ENCODE measurements at regions not wholly inside any gene's neighbourhood (a gene's known extent, or its start where the extent isn't known, plus 50 kb on each side); places are given as distances from the start of the nearest gene placed in this dataset.

DNA sequence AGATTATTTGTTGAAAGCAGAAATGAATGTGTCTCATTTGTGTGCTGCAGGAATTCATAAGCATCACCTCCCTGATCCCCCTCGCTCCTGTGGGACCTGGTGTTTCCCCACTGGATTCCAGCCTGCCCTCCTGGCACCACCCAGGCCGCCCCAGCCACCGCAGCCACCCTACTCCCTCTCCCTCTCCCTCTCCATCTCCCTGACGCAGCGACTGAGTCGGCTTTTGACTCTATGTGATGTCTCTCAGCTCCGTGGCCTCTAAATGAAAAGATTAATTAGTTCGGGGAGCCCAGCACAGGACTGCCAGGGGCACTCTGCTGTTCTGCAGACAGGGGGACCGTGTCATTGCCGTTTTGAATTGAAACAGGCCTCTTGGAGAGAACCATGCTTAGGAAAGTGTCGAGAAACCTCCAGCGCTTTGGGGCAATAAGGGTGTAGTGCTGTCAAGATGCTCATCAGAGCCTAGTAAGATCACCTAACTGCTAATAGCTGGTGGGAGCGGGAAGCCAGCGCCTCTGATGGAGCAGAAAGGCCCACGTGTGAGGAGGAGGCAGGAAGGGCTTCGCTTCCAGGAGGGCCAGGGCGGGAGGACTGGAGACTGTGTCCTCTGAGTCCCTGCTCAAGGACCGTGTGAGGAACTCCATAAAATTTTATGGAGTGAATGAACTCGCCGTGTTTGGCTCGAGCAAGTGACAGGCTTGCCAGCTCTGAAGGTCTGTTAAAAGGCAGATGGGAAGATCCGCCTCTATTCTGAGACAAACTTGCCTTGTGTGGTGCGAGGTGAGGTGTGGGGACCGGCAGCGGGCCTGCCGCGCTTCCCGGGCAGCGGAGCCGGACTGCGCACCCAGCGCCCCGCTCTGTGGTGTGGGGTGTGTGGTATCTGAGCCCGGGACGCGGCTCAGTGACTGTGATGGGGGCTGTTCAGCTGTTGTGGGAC is 157.4 kb upstream of the C14orf180 start:
- FAIRE-seq (no peak), DNase-seq (ENCODE audit: insufficient read length, low spot score) (no peak)

DNA sequence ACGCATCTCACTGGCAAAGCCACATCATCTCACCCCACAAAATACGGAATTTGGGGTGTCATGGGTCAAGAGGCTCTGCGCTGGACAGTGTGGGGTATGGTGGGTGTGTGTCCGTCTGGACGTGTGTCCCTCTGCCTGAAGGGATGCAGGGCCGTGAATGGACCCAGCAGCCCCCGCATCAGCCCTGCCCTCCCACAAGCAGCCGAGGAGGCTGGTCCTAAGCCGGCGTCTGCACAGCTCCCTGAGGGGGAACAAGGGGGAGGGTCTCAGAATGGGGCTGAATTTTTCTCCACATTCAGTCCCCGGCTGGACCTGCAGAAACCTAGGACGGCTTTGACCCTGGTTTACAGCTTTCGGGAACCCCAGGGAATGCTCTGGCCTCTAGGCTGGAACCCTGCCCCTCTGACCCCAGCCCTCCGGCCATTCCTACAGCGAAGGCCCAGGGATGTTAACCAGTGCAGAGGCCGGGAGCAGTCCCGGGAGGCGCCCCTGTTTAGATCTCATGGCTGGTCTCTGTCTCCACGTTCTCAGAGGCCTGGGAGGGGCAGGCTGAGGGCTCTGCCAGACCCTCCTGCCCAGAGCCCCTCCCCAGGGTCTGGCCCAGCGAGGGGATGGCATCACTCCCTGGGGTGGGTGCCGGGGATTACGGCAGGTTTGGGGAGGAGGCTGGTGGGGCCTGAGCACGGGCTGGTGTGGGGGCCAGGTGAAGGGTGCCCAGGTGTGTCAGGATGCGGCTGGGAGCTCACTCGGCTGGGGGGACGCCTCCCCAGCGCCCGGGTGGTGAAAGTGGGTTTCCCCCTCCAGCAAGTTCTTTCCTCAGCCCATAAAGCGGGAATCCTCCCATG is 156.5 kb upstream of the C14orf180 start:
- DNase-seq (ENCODE audit: insufficient read length, low spot score) (no peak), FAIRE-seq (no peak)

DNA sequence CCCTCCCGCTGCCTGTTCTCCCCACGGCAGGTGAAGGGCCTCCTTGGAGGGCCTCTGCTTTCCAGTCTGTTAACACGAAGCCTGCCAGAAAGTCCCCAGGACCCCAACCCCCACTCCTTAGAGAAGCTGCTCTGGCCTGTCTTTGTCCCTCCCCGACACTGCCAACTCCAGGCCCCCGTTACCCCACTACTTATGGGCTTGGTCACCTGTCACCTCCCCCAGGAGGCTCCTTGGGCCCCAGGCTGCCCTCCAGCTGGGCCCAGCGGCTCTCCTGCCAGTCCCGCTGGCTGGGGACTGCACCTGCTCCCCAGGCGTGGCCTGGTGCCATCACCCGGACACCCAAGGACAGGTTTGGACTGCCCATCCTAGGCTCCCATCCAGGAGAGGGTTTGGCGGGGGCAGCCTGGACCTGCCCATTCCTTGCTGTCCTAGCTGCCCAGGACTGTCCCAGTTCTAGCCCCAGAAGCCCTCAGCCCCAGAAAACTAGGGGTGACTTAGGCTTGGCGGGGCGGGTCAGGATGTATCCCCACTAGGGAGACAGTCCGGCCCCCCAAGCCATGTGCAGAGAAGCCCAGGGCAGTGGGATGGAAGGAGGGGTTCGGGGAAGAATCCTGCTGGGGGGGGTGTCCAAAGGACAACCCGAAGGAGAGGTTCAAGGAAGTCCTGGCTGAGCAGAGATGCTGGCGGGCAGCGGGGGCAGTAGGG is 155.7 kb upstream of the C14orf180 start:
- DNase-seq (ENCODE audit: insufficient read length, low spot score) (no peak), FAIRE-seq (no peak)

DNA sequence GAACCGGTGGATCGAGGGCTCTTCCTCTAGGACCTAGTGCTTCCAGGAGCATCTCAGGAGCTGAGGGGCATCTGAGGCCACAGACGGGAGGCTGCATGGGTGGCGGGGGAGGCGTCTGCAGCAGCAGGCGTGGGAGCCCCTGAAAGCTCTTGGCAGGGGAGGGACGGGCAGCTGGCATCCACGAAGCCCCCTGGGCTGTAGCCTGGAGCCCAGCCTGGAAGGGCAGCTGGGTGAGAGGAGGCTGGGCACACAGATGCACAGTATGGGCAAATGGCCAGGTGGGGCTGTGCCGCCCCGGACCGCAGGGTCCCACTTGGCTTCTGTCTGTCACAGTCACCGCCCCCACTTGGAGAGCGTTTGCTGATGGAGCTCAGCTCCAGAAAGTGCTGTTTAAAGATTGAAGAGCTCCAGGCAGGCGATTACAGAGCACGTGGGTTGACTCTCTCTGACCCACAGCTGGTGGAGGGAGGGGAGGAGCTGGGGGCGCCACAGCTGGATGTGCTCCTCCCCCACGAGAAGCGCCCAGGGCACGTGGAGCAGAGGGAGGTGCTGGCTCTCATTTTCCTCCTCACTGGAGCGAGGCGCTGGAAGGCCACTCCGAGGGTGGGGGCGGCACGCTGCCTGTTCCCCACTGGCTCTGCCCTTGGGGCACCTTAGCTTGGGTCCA is 155.0 kb upstream of the C14orf180 start:
- DNase-seq (ENCODE audit: insufficient read length, low spot score) (no peak), FAIRE-seq (no peak)

DNA sequence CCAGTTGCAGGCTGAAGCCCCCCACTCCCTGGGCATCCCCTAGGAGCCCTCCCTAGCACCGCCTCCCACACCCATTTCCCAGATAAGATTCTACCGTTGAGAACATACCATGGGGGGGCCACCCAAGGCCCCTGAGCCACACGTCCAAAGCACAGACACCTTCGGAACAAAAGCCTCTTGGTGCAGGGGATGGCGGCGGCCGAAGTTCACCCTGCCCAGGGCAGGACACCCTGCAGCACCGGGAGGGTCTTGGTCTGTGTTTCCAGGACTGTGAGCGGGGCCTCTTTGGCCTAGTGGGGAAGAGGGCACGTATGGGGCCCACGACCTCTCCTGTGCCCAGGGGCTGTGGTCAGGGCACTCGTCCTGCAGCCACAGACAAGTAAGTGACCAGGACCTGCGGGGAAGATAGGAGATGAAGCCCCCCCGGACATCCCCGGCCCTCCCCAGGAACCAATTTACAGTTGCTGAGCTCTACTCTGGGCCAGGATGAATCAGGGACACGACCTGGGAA is 154.3 kb upstream of the C14orf180 start:
- FAIRE-seq (no peak), DNase-seq (ENCODE audit: insufficient read length, low spot score) (no peak)

DNA sequence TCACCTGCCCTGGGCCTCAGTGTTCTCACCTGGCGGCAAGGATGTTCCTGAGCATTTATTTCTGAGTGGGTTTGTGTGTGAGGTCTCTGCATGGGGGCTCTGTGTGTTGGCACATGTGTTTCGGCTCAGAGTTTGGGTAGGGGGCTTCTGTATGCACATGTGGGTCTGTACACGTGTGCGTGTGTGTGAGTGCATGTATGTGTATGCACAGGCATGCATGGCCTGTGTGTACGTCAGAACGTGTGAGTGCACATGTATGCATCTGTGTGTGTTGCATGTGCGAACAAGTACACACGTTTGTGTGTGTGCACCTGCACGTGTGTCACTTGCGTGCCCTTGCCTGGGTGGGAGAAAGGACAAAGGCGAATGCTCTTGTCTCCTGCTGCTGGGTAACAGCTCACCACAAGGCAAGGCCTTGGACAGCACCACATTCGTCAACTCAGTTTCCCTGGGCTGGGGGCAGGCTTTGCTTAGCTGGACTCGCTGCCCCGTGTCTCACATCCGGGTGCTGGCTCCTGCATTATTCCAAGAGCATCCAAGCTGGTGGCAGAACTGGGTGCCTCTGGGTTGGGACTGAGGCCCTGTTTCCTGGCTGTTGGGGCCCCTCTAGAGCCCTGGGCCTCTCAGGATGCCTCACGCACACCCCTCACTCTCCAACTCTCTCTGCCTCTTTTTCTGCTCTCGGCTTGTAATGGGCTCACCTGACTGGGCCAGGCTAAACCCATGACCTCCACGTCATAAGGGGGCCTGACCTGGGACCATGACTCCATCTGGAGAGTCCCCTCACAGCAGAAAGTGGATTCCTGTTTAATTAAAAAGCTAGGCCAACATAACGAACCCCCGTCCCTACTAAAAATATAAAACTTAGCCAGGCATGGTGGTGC is 153.6 kb upstream of the C14orf180 start:
- FAIRE-seq (no peak), DNase-seq (ENCODE audit: insufficient read length, low spot score) (no peak)

DNA sequence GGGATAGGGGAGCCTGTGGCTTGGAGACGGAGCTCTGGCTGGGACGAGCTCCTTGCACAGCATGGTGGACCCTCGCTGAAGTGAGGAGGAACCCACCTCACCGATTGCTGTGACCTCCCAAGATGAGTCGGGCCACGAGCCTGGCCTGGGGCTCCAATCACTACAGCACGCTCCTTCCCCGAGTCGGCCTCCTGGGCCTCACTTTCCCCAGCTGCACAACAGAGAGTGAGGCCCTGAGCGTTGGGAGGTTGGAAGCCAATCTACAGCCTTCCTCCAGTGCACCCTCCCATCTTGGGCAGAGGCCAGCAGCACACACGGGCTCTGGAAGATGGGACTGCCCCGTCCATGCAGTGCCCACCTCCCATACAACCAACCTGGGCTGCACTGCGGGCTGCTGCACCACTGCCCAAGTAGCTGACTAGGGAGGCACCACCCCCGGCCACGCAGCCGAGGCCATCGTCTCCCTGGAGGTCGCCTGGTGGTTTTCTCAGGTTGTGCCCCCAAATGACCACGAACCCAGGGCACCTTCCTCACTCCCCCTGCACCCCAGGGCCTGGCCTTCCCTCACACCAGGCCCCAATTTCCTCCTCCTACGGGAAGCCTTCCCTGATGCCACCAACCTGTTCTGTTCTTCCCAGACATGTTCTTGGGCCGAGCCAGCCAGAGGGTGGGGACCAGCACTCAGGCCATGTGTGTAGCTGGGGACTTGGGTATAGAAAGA is 152.3 kb upstream of the C14orf180 start:
- FAIRE-seq (no peak), DNase-seq (ENCODE audit: insufficient read length, low spot score) (no peak)

DNA sequence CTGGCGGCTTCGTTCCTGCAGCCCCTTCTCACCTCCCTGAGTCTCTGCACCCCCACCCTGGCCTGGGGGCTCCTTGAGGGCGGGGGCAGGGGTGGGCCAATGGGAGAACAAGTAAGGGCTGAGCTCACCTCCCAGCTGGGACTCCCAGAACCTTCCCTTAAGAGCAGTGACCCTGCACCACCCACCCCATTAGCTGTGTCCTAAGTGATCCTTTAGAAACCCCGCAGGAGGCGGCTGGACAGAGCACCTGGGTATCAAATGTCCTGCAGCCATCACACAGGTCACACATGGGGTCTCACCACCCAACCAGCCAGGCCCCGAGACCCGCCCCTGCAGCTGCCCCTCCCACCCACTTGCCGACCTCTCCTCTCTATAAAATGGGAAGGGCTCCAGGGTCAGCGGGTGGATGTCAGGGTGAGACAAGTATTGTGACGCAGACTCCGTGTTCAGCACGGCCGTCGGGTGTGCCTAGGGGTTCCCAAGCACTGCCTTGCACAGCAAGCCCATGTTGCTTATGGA is 151.2 kb upstream of the C14orf180 start:
- FAIRE-seq (no peak), DNase-seq (ENCODE audit: insufficient read length, low spot score) (no peak)

DNA sequence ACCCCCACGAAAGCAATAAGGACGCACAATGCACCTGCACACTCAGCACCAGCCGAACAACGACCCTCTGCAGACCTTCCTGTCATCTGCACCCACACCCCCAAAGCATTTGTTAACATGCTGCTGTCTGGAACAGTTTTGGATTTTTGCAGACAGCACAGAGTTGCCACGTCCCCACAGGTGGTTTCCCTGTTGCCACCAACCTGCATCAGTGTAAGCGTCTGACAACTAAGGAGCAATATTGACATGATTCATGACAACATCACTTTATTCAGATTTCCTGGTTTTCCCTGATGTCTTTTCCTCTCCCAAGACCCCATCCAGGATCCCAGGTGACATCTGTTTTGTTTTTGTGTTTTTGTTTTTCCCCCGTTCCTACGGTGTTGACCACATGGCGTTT is 150.7 kb upstream of the C14orf180 start:
- FAIRE-seq, result no peak
- no peak for DNase-seq (ENCODE audit: insufficient read length, low spot score)

DNA sequence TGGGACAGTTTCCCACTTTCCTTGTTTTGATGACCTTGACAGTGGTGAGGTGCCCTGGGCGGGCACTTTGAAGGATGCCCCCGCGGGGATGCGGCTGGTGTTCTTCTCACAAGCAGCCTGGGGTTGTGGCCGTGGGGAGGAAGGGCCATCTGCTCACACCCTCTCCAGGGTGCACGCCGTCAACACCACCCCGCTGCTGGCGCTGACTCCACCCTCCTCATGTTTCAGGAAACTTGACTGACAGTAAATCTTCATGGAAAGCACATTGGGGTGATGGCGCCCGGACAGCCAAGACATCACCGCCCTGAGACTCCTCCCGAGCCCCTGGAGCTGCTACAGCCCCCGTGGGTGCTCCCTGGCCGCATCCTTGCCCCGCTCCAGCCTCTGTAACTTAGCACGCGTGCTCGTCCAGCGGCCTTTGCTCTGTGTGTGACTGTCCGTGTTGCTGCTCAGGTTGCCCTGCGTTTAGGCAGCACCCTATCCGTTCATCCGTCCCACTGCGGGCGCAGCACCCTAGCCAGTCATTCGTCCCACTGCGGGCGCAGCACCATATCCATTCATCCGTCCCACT is 150.2 kb upstream of the C14orf180 start:
- DNase-seq (ENCODE audit: insufficient read length, low spot score) (no peak), FAIRE-seq (no peak)

DNA sequence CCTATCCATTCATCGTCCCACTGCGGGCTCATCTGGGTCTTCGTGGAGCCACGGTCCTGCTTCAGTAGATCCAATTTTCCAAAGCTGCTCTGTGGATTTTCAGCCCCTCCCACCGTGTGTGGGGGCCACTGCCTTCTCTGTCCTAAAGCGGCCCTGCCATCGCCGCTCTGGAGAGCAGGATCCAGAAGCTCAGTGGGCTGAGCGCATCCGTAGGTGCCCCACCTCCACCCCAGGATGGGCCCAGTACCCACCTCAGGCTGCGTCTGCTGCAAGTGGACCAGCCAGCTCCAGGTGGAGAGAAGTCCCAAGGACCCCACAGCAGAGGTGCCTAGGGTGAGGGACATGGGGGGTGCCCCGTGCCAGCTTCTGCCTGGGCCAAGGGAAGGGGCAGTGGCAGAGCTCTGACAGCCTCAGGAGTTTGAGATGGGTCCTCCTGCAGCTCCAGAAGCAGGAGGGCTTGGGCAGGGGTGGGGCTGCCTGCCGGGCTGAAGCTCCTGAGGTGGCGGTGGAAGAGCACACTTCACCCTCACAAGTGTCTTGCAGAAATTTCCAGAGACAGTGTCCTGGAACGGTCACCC is 148.1 kb upstream of the C14orf180 start:
- DNase-seq (ENCODE audit: insufficient read length, low spot score) (no peak), FAIRE-seq (no peak)

DNA sequence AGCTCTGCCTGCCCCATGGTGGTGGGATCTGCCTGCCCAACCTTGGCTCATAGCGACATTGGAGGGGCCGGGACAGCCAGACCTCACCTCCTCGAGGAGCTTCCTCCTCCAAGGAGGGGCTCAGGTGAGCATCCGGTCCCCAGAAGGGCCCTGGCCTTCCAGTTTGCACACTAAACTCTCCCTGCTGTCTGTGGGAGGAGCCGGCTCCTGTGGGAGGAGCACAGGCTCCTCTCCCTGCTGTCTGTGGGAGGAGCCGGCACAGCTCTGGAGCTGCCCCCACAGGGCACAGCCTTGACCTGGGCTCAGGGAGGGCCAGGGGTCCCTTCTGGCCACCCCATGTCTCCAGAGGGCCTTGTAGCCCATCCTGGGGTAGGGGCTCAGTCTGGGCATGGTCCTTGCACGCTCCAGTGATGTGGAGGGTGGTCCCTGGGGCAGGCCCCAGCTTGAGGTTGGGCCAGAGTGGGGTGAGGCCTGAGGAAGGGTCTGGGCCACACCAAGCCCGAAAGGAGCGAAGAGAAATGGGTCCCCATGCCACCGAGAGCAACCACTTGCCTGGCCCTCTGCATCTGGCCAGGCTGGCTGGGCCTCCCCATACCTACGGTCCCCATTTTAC is 147.5 kb upstream of the C14orf180 start:
- FAIRE-seq (no peak), DNase-seq (ENCODE audit: insufficient read length, low spot score) (no peak)

DNA sequence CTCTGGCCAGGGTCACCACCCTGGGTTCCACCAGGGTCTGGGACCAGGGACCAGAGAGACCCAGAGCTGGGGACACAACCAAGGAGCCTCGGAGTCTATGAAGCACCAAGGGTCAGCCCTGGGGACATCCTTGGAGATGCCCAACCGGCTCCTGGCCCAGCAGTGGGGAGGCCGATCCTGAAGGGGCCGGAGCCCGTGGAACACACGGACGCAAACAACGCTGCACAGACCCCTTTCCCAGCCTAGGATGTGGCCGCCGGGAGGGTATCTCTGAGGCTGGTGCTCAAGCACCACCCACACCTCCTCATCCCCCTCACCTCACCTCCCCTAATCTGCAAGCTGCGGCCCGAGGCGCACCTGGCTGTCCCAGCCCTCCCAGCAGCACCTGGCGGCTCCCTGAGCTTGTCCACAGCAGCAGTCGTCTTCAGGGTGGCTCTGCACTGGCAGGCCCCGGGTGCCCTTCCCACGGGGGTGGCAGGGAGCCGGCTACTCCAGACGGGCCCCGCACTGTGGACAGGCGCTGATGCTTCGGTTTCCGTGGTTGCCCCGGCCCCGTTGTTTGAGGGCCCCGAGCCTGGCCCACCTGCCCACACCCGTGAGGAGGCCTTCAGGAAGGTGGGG is 146.8 kb upstream of the C14orf180 start:
- DNase-seq (ENCODE audit: insufficient read length, low spot score) (no peak), FAIRE-seq (no peak)

DNA sequence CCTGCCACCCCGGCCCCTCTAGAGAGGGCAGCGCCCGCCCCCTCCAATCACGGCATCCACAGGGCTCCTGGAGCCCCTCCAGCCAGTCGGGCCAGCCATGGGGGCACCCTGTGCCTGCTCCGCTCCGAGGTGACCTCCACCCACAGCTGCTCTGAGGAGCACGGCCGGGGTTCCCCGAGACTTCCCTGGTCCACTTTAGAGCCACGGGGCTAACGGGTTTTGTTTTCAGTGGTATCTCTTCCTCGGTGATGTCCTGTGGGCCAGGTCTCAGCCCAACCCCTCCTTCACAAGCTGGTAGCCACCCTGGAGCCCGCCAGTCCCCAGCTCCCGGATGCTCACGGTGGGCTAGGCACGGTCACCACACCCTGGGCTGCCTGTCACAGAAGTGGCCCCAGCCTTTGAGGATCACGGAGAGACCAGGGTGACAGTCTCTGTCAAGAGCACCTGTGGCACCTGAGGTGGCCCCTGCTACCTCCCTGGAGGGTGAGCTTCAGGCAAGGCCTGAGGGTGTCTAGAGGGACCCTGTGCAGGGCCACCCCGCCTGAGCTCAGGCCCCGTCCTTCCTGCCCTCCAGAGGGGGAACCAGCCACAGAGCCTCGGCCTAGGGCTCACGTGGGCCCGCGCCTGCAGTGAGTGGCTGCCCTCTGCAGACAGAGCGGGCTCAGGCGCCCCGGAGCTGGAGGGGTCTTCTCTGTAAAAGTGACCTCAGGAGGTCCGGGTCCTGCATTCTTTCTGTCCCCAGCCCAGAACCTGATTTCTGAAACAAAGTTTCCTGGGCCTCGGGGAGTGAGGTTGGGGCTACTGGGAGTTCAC is 146.0 kb upstream of the C14orf180 start:
- DNase-seq (ENCODE audit: insufficient read length, low spot score) (no peak), FAIRE-seq (no peak)

DNA sequence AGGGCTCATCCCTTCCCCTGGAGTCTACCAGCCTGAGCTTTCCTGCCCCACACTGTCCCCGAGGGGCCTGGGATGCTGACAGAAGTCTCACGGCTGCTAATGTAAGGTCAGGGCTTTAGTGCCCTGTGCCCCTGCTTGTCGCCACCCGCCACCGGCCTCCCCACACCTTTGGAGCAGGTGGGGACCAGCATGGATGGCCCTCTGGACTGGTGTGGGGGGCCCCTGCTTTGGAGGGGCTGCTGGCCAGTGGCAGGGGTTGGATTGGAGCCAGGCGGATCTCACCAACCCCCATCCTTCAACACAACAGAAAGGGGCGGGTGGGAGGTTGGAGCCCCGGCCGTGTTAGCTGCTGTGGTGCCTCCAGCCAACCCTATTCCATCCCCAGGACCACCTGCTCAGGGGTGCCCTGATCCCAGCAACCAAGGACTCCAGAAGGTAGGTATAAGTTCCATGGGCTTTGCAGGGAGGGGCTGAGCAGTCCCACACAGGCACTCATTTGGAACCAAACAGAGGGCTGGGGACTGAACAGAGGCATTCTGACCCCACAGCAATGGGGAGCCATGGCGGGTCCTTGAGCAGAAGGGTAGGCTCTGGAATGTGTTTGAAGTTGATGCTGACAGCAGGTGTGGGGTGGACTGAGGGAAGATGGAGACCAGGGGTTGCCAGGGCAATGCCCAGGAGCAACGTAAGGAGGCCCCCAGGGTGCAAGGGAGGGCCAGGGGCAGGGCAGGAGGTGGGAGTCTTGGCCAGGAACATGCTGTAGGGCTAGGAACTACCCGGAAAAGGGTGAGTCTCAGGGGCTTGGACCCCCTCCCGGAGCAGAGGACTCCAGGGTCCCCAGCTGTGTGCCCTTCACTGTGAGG is 145.1 kb upstream of the C14orf180 start:
- FAIRE-seq (no peak), DNase-seq (ENCODE audit: insufficient read length, low spot score) (no peak)
